PC-9 (cell line): ENCODE measurements at regions not wholly inside any gene's neighbourhood (a gene's known extent, or its start where the extent isn't known, plus 50 kb on each side); places are given as distances from the start of the nearest gene placed in this dataset.

ENCODE experiments used
- BruUV-seq: library from RNA; stranded (reverse); fragments of 400-500 nt; replicated peaks from 2 replicates; lab custom pipeline; 2021; lab: Mats Ljungman, UMichigan
- CTCF ChIA-PET: fragments of 300-600 bp; sonication (Branson Sonifier 250); formaldehyde crosslinking; loops from one replicate; lab custom pipeline; 2022; ENCODE audit warnings: antibody characterized with exemption; lab: Charles Lee
- POLR2A ChIA-PET: fragments of 300-600 bp; sonication (Branson Sonifier 250); formaldehyde crosslinking; loops from one replicate; lab custom pipeline; 2022; ENCODE audit warnings: antibody characterized with exemption; ENCODE audit not compliant: unreplicated experiment; lab: Charles Lee
- DNase-seq, 2 experiments: peaks; one replicate each; pipeline versions ENCODE4 v3.0.0 to v3.0.0-alpha.2; 2015 to 2022; ENCODE audit warnings: mixed read lengths in 1 of 2
- H2AFZ ChIP-seq: fragments of 200-600 bp; sonication (generic); 2 replicates; pipeline ENCODE4 v1.8.1; 2017; ENCODE audit warnings: antibody characterized with exemption
- H3F3A ChIP-seq: fragments of 200-600 bp; sonication (generic); 2 replicates; pipeline ENCODE4 v1.8.1; 2017; ENCODE audit warnings: antibody characterized with exemption, mild to moderate bottlenecking, low read depth; ENCODE audit not compliant: insufficient read depth
- H3K27ac ChIP-seq: fragments of 200-600 bp; sonication (generic); 2 replicates; pipeline ENCODE4 v1.6.1; 2016; ENCODE audit warnings: mixed run types
- H3K27me3 ChIP-seq: fragments of 200-600 bp; sonication (generic); 2 replicates; pipeline ENCODE4 v1.6.1; 2016; ENCODE audit warnings: low read depth, mixed run types; ENCODE audit not compliant: insufficient read depth
- H3K36me3 ChIP-seq: fragments of 200-600 bp; sonication (generic); 2 replicates; pipeline ENCODE4 v1.6.1; 2016; ENCODE audit warnings: low read depth, mixed run types
- H3K4me1 ChIP-seq: fragments of 200-600 bp; sonication (generic); replicated peaks from 2 replicates; pipeline ENCODE4 v1.6.1; 2016; ENCODE audit warnings: mixed run types; ENCODE audit not compliant: insufficient read depth
- H3K4me2 ChIP-seq: fragments of 200-600 bp; sonication (generic); 2 replicates; pipeline ENCODE4 v1.6.1; 2017; ENCODE audit warnings: mixed run types
- H3K4me3 ChIP-seq: fragments of 200-600 bp; sonication (generic); 2 replicates; pipeline ENCODE4 v1.6.1; 2016; ENCODE audit warnings: mixed run types
- H3K79me2 ChIP-seq: fragments of 200-600 bp; sonication (generic); 2 replicates; pipeline ENCODE4 v1.6.1; 2017; ENCODE audit warnings: low read depth, mixed run types
- H3K9me2 ChIP-seq: fragments of 200-600 bp; sonication (generic); 2 replicates; pipeline ENCODE4 v1.8.1; 2017; ENCODE audit warnings: mild to moderate bottlenecking; ENCODE audit not compliant: insufficient read depth
- H3K9me3 ChIP-seq: fragments of 200-600 bp; sonication (generic); 2 replicates; pipeline ENCODE4 v1.8.1; 2016; ENCODE audit warnings: low read depth; ENCODE audit not compliant: insufficient read depth
- H4K20me1 ChIP-seq: fragments of 200-600 bp; sonication (generic); 2 replicates; pipeline ENCODE4 v1.8.1; 2017; ENCODE audit not compliant: insufficient read depth
- EZH2 ChIP-seq: fragments of 200-600 bp; sonication (generic); IDR thresholded peaks from 2 replicates; pipeline ENCODE4 v1.8.0; 2017; ENCODE audit warnings: antibody characterized with exemption, low read depth
- intact Hi-C: fragments of 100-400 bp; cut with micrococcal nuclease; formaldehyde crosslinking; loops from one replicate; pipeline ENCODE4 v1.10.0; 2022; ENCODE audit not compliant: unreplicated experiment
- TF ChIP-seq, protein P1 (sequence below): fragments of 200-600 bp; sonication (generic); conservative IDR thresholded peaks from 2 replicates; pipeline ENCODE4 v1.6.1; 2017; ENCODE audit warnings: mixed run types, antibody characterized with exemption, mild to moderate bottlenecking, moderate library complexity

DNA sequence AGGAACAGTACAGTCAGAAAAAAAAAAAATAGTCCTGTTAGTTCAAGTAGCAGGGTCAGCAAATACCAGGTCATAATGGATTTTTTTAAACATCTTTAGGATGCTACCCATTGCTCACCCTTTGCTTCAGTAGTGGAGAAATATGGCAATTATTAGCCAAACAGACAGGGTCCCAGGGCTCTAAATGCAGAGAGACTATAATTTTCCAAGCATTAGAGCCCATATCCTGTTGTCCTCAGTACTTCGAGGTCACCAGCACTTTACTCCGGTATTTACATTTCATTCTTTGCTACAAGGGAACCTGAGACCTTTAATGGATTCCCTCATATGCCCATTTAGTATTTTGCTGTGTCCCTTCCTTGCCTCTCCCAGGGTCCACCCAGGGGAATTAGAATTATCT, 1562.9 kb upstream of the TENM3 start:
- Histone ChIP-seq H2AFZ (no peak overlapping the region), H3K9me3 (no peaks in the 10 kb centered on the region), H3K27me3 (no peaks in the 10 kb centered on the region), H3K27ac (no peak overlapping the region), H4K20me1 (no peaks in the 10 kb centered on the region), H3K36me3 (no peaks in the 10 kb centered on the region), H3K4me2 (no peak overlapping the region), H3K9me2 (no peaks in the 10 kb centered on the region), H3K4me1 (no peaks in the 10 kb centered on the region), H3K4me3 (no peak overlapping the region), H3K79me2 (no peaks in the 10 kb centered on the region), H3F3A (no peaks in the 10 kb centered on the region)
- BruUV-seq: no TSS peak
- intact Hi-C loops: no loop called here
- TF ChIP-seq EZH2: no peak
- TF ChIP-seq, protein P1, sequence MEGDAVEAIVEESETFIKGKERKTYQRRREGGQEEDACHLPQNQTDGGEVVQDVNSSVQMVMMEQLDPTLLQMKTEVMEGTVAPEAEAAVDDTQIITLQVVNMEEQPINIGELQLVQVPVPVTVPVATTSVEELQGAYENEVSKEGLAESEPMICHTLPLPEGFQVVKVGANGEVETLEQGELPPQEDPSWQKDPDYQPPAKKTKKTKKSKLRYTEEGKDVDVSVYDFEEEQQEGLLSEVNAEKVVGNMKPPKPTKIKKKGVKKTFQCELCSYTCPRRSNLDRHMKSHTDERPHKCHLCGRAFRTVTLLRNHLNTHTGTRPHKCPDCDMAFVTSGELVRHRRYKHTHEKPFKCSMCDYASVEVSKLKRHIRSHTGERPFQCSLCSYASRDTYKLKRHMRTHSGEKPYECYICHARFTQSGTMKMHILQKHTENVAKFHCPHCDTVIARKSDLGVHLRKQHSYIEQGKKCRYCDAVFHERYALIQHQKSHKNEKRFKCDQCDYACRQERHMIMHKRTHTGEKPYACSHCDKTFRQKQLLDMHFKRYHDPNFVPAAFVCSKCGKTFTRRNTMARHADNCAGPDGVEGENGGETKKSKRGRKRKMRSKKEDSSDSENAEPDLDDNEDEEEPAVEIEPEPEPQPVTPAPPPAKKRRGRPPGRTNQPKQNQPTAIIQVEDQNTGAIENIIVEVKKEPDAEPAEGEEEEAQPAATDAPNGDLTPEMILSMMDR: no peak
- ChIA-PET CTCF (interaction anchor here (0.6 kb wide), 1 partner anchor 230 kb away, joined by 3 read pairs; no protein-coding TSS in a partner anchor), POLR2A (no interaction called here)
- no peak for DNase-seq

DNA sequence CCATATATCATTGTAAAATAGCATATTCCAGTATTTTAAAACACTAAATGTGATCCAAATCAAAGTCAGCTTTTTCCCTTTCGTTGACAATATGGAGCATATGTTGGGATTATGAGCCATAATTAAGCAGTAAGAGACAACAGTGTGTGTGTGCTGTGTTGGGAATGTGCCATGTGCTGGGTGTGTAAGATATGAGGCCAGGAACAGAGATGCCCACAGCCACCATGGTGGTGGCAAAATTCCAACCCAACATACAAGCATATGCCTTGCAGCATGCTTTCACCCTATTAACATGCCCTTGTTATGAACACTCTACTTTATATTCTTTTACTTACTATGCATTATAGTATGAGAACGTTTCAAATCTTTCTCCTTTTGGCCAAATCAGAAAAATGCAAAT, 1560.4 kb upstream of the TENM3 start:
- H3K79me2 ChIP-seq: no peaks in the 10 kb centered on the region
- no peak overlapping the region for H2AFZ ChIP-seq
- intact Hi-C loops: no loop called here
- DNase-seq: no peak
- no peaks in the 10 kb centered on the region for H3K4me1 ChIP-seq
- no peak for TF ChIP-seq EZH2
- TF ChIP-seq, protein P1: no peak
- H3F3A ChIP-seq: no peaks in the 10 kb centered on the region
- H3K9me3 ChIP-seq: no peaks in the 10 kb centered on the region
- no TSS peak for BruUV-seq
- H4K20me1 ChIP-seq: no peaks in the 10 kb centered on the region
- no peaks in the 10 kb centered on the region for H3K27me3 ChIP-seq
- CTCF ChIA-PET: no interaction called here
- H3K36me3 ChIP-seq: no peaks in the 10 kb centered on the region
- no peak overlapping the region for H3K4me2 ChIP-seq
- H3K27ac ChIP-seq: no peak overlapping the region
- POLR2A ChIA-PET: no interaction called here
- no peak overlapping the region for H3K4me3 ChIP-seq
- H3K9me2 ChIP-seq: no peaks in the 10 kb centered on the region

DNA sequence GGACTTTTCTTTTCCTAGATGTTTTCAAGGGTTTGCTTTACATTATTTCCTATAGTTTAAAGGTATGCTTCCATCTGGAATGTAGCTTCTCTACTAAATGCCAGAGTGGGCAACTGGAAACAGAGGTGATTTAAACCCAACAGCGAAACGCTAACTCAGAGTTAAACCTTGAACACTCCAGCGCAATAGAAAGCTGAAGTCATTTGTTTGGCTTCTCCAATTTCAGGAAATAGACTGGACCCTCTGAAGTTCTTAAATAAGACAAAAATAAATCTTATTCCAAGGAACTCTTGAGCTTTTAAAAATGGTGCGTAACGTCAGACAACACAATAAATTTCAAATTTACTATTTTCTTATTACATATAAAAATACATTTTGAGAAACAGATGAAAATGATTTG, 1560.0 kb upstream of the TENM3 start:
- H3K9me2 ChIP-seq: no peaks in the 10 kb centered on the region
- H3K79me2 ChIP-seq: no peaks in the 10 kb centered on the region
- H3F3A ChIP-seq: no peaks in the 10 kb centered on the region
- POLR2A ChIA-PET: no interaction called here
- H3K27ac ChIP-seq: no peak overlapping the region
- H3K4me2 ChIP-seq: no peak overlapping the region
- no peak overlapping the region for H3K4me3 ChIP-seq
- H2AFZ ChIP-seq: no peak overlapping the region
- CTCF ChIA-PET: no interaction called here
- H3K9me3 ChIP-seq: no peaks in the 10 kb centered on the region
- H3K36me3 ChIP-seq: no peaks in the 10 kb centered on the region
- H4K20me1 ChIP-seq: no peaks in the 10 kb centered on the region
- no TSS peak for BruUV-seq
- TF ChIP-seq, protein P1: no peak
- TF ChIP-seq EZH2: no peak
- H3K4me1 ChIP-seq: no peaks in the 10 kb centered on the region
- H3K27me3 ChIP-seq: no peaks in the 10 kb centered on the region
- DNase-seq: no peak
- intact Hi-C loops: no loop called here
